Caco-2 (cell line): ENCODE measurements at regions not wholly inside any gene's neighbourhood (a gene's known extent, or its start where the extent isn't known, plus 50 kb on each side); places are given as distances from the start of the nearest gene placed in this dataset.
"Not testable (repeated sequence)": the region's sequence is repeated elsewhere in the genome, so short reads cannot be mapped to it uniquely, and the experiment has no call there.

Experiments used
- BruUV-seq: library from RNA; stranded (reverse); fragments of 400-500 nt; replicated peaks from 2 replicates; lab custom pipeline; 2021; lab: Mats Ljungman, UMichigan
- CTCF ChIA-PET: fragments of 300-600 bp; sonication (Branson Sonifier 250); formaldehyde crosslinking; loops from one replicate; lab custom pipeline; 2022; ENCODE audit warnings: antibody characterized with exemption; lab: Charles Lee
- POLR2A ChIA-PET: fragments of 300-600 bp; sonication (Branson Sonifier 250); formaldehyde crosslinking; loops from one replicate; lab custom pipeline; 2022; ENCODE audit warnings: antibody characterized with exemption; lab: Charles Lee
- DNase-seq, 2 experiments: peaks; one replicate each; pipeline versions ENCODE4 v3.0.0 to v3.0.0-alpha.2; 2020 to 2022
- H3K27me3 ChIP-seq: replicated peaks from 2 replicates; pipeline ENCODE4 v1.6.0; 2011; ENCODE audit warnings: low read length; ENCODE audit not compliant: control insufficient read depth, insufficient read depth
- H3K36me3 ChIP-seq: 2 replicates; pipeline ENCODE4 v1.5.1; 2011; ENCODE audit warnings: low read length; ENCODE audit not compliant: control insufficient read depth, insufficient read depth
- H3K4me1 ChIP-seq: fragments of 250-450 bp; sonication (Bioruptor Pico); 2 replicates; pipeline ENCODE4 v1.5.1; 2020; ENCODE audit warnings: mild to moderate bottlenecking
- H3K4me3 ChIP-seq: 2 replicates; pipeline ENCODE4 v1.5.1; 2011; ENCODE audit warnings: low read depth, mild to moderate bottlenecking, control low read depth, low read length
- H3K9me3 ChIP-seq: fragments of 250-450 bp; sonication (Bioruptor Pico); 2 replicates; pipeline ENCODE4 v1.5.1; 2020; ENCODE audit warnings: mild to moderate bottlenecking, moderate library complexity
- H3K27ac Mint-ChIP-seq: one replicate; pipeline ENCODE4 v1.8.0; 2022; ENCODE audit warnings: mixed read lengths; ENCODE audit not compliant: unreplicated experiment
- H3K27me3 Mint-ChIP-seq: one replicate; pipeline ENCODE4 v1.8.0; 2022; ENCODE audit warnings: mixed read lengths; ENCODE audit not compliant: insufficient read depth, unreplicated experiment
- H3K36me3 Mint-ChIP-seq: one replicate; pipeline ENCODE4 v1.8.0; 2022; ENCODE audit warnings: mild to moderate bottlenecking, mixed read lengths; ENCODE audit not compliant: insufficient read depth, unreplicated experiment
- H3K4me1 Mint-ChIP-seq: one replicate; pipeline ENCODE4 v1.8.0; 2022; ENCODE audit warnings: low read depth, mixed read lengths; ENCODE audit not compliant: unreplicated experiment
- H3K4me3 Mint-ChIP-seq: one replicate; pipeline ENCODE4 v1.8.0; 2022; ENCODE audit warnings: mild to moderate bottlenecking, moderate library complexity, mixed read lengths; ENCODE audit not compliant: unreplicated experiment
- H3K9me3 Mint-ChIP-seq: one replicate; pipeline ENCODE4 v1.8.0; 2022; ENCODE audit warnings: mixed read lengths; ENCODE audit not compliant: unreplicated experiment
- CTCF ChIP-seq, 2 experiments: fragments of 200-600 bp in 1 of 2; IDR thresholded peaks; 1 replicate in 1 of 2; 2 replicates in 1 of 2; pipeline versions ENCODE4 v1.5.1 to v1.8.0; 2011 to 2022; ENCODE audit warnings: antibody characterized with exemption in 1 of 2, control low read depth in 1 of 2, inconsistent platforms in 1 of 2, low read depth in 1 of 2, low read length in 1 of 2, mild to moderate bottlenecking in 1 of 2, moderate library complexity in 1 of 2; ENCODE audit not compliant: insufficient read depth in 1 of 2, severe bottlenecking in 1 of 2, unreplicated experiment in 1 of 2
- intact Hi-C: fragments of 100-400 bp; cut with micrococcal nuclease; formaldehyde crosslinking; loops from one replicate; pipeline ENCODE4 v1.10.0; 2022; ENCODE audit not compliant: unreplicated experiment

- Mint-ChIP-seq H3K27ac (no peak overlapping the region), H3K36me3 (no peaks in the 10 kb centered on the region), H3K4me3 (no peak overlapping the region), H3K9me3 (no peaks in the 10 kb centered on the region), H3K27me3 (no peaks in the 10 kb centered on the region), H3K4me1 (no peaks in the 10 kb centered on the region)
- intact Hi-C loops = no loop called here
- no peak for DNase-seq
- H3K27me3 ChIP-seq = no peaks in the 10 kb centered on the region
- H3K4me1 ChIP-seq = no peaks in the 10 kb centered on the region
- CTCF ChIA-PET = no interaction called here
- H3K4me3 ChIP-seq = no peak overlapping the region
- POLR2A ChIA-PET = no interaction called here
- no TSS peak for BruUV-seq
- no peaks in the 10 kb centered on the region for H3K36me3 ChIP-seq
- TF ChIP-seq CTCF (IDR thresholded peaks at IDR 0.05; ENCODE audit: insufficient read depth in 1 of 2, low read depth in 1 of 2, low read length in 1 of 2, severe bottlenecking in 1 of 2, unreplicated experiment in 1 of 2) = no peak
- no peaks in the 10 kb centered on the region for H3K9me3 ChIP-seq
Measured at GRCh38 chr10:30133198-30133597, 73.8 kb upstream of the JCAD start.

GRCh38 chr10:30131369-30131768 is 72.0 kb upstream of the JCAD start:
- H3K27me3 Mint-ChIP-seq, H3K4me3 ChIP-seq, H3K9me3 ChIP-seq, H3K4me3 Mint-ChIP-seq, H3K9me3 Mint-ChIP-seq, H3K4me1 ChIP-seq, DNase-seq, H3K36me3 Mint-ChIP-seq, H3K27me3 ChIP-seq, H3K4me1 Mint-ChIP-seq, H3K27ac Mint-ChIP-seq, intact Hi-C loops, BruUV-seq, H3K36me3 ChIP-seq: not testable (repeated sequence)
- ChIA-PET CTCF (interaction anchor here (0.6 kb wide), 1 partner anchor 133 kb away, joined by 3 read pairs; no protein-coding TSS in a partner anchor), POLR2A (interaction anchor here (0.6 kb wide), 1 partner anchor 292 kb away, joined by 4 read pairs; no protein-coding TSS in a partner anchor)

- H3K27me3 ChIP-seq, POLR2A ChIA-PET, H3K4me3 Mint-ChIP-seq, H3K9me3 ChIP-seq, H3K27me3 Mint-ChIP-seq, H3K4me1 ChIP-seq, H3K4me3 ChIP-seq, H3K36me3 Mint-ChIP-seq, H3K36me3 ChIP-seq, intact Hi-C loops, H3K9me3 Mint-ChIP-seq, DNase-seq, H3K27ac Mint-ChIP-seq, BruUV-seq, H3K4me1 Mint-ChIP-seq, CTCF ChIA-PET: not testable (repeated sequence)
Measured at GRCh38 chr10:30129326-30129725, 69.9 kb upstream of the JCAD start.

GRCh38 chr10:30127120-30127541 is 67.7 kb upstream of the JCAD start:
- intact Hi-C loops = no loop called here
- Mint-ChIP-seq H3K4me3 (no peak overlapping the region), H3K9me3 (no peaks in the 10 kb centered on the region), H3K36me3 (no peaks in the 10 kb centered on the region), H3K27me3 (no peaks in the 10 kb centered on the region), H3K4me1 (no peaks in the 10 kb centered on the region), H3K27ac (no peak overlapping the region)
- H3K9me3 ChIP-seq = no peaks in the 10 kb centered on the region
- ChIA-PET CTCF (no interaction called here), POLR2A (no interaction called here)
- no peak for DNase-seq
- no peaks in the 10 kb centered on the region for H3K27me3 ChIP-seq
- H3K4me3 ChIP-seq = no peak overlapping the region
- TF ChIP-seq CTCF (IDR thresholded peaks at IDR 0.05; ENCODE audit: insufficient read depth in 1 of 2, low read depth in 1 of 2, low read length in 1 of 2, severe bottlenecking in 1 of 2, unreplicated experiment in 1 of 2) = no peak
- no TSS peak for BruUV-seq
- no peaks in the 10 kb centered on the region for H3K4me1 ChIP-seq
- no peaks in the 10 kb centered on the region; the same call in 1 of the 2 replicates for H3K36me3 ChIP-seq
